NB4 (cell line): ENCODE measurements at regions not wholly inside any gene's neighbourhood (a gene's known extent, or its start where the extent isn't known, plus 50 kb on each side); places are given as distances from the start of the nearest gene placed in this dataset.

Experiments used
- DNase-seq: peaks from one replicate; pipeline ENCODE4 v3.0.0; 2010; ENCODE audit warnings: low read depth
- H3K4me3 ChIP-seq: one replicate; pipeline ENCODE4 v1.5.1; 2011; ENCODE audit warnings: mild to moderate bottlenecking, low read depth, low read length, moderate library complexity
- MAX ChIP-seq: IDR thresholded peaks from 2 replicates; pipeline ENCODE4 v1.6.1; 2011; ENCODE audit warnings: low read depth, low read length
- MYC ChIP-seq: IDR thresholded peaks from 2 replicates; pipeline ENCODE4 v1.6.1; 2011; ENCODE audit warnings: low read depth, low read length
- POLR2A ChIP-seq: IDR thresholded peaks from 2 replicates; pipeline ENCODE4 v1.6.1; 2011; ENCODE audit warnings: mild to moderate bottlenecking; ENCODE audit not compliant: insufficient read length; ENCODE audit errors: extremely low read depth
- TF ChIP-seq, protein P1 (sequence below): IDR thresholded peaks from one replicate; pipeline ENCODE4 v1.5.1; 2012; ENCODE audit warnings: low read depth, low read length

DNA sequence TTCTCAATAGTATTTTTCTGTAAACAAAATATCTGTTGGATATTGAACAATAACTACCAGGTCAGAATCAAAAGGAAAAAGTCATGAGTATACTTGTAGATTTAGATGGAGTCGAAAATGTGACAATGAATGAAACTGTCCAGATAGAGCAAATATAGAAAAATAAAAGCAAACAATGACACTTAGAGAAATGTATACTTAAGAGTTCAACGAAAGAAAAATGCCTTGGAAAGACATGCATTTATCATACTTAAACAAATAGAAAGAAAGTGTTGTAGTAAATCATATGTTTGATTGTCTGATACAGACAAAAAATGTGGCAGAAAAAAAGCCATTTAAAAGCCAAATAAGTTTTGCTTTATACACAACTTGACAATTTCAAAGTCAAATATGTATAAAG lies 571.2 kb upstream of the MGAT4C start:
- DNase-seq = no peak
- TF ChIP-seq MYC = no peak
- TF ChIP-seq, protein P1, sequence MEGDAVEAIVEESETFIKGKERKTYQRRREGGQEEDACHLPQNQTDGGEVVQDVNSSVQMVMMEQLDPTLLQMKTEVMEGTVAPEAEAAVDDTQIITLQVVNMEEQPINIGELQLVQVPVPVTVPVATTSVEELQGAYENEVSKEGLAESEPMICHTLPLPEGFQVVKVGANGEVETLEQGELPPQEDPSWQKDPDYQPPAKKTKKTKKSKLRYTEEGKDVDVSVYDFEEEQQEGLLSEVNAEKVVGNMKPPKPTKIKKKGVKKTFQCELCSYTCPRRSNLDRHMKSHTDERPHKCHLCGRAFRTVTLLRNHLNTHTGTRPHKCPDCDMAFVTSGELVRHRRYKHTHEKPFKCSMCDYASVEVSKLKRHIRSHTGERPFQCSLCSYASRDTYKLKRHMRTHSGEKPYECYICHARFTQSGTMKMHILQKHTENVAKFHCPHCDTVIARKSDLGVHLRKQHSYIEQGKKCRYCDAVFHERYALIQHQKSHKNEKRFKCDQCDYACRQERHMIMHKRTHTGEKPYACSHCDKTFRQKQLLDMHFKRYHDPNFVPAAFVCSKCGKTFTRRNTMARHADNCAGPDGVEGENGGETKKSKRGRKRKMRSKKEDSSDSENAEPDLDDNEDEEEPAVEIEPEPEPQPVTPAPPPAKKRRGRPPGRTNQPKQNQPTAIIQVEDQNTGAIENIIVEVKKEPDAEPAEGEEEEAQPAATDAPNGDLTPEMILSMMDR = no peak
- TF ChIP-seq MAX = no peak
- TF ChIP-seq POLR2A = no peak

DNA sequence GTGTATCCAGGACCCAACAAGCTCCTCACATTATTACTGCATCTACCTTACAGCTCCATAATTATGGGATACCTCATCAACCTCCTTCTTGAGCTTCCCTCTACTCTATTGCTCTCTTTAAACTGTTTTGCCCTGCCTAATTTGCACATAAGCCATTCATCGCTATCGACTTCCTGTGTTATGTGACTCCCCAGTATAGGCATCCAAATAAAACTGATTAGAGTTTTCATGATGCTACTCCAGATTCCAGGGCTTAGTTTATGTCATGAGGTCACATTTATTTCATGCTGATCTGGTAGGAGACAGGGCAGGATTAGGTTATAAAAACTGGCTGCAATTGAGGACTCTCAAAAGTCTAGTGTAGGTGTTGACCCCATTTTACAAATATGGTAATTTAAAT lies 569.9 kb upstream of the MGAT4C start:
- H3K4me3 ChIP-seq = no peak overlapping the region
- DNase-seq = no peak
- TF ChIP-seq, protein P1 = no peak
- TF ChIP-seq MAX (no peak), MYC (no peak), POLR2A (no peak)

More for the DNA sequence above, 571.2 kb upstream of the MGAT4C start:
- H3K4me3 ChIP-seq = no peak overlapping the region

DNA sequence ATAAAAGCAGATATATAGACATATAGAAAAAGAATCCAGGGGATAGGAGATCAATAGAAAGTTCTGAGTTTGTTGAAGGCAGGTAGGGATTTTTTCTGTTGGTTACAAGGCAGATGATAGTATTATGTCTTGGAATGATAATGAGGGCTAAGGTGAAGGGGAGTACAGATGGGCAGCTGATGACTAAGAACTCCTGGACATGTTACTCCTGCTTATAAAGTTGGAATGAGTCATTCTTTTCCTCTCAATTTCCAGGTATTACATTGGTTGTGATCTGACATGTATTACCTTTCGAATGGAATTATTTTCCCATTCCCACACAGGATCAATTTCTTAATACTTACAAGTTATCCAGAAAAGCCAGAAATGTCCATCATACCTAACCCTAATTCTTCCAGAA lies 545.2 kb upstream of the MGAT4C start:
- H3K4me3 ChIP-seq = no peak overlapping the region
- TF ChIP-seq MYC = no peak
- TF ChIP-seq, protein P1 = no peak
- TF ChIP-seq POLR2A = no peak
- TF ChIP-seq MAX = no peak
- no peak for DNase-seq

- TF ChIP-seq POLR2A (no peak), MAX (no peak), MYC (no peak)
- TF ChIP-seq, protein P1 = no peak
- no peak for DNase-seq
- no peak overlapping the region for H3K4me3 ChIP-seq
Observed at GRCh38 chr12:86799616-86800015, 543.4 kb upstream of the MGAT4C start.

- DNase-seq = no peak
Observed at GRCh38 chr12:86796550-86796949, 540.4 kb upstream of the MGAT4C start.

More at GRCh38 chr12:86796550-86796949, 540.4 kb upstream of the MGAT4C start:
- no peak for TF ChIP-seq MYC
- TF ChIP-seq MAX = no peak
- no peak for TF ChIP-seq POLR2A
- TF ChIP-seq, protein P1 = no peak
- no peak overlapping the region for H3K4me3 ChIP-seq
